ENCODE measurements at regions not wholly inside any gene's neighbourhood (a gene's known extent, or its start where the extent isn't known, plus 50 kb on each side); places are given as distances from the start of the nearest gene placed in this dataset.

DNA sequence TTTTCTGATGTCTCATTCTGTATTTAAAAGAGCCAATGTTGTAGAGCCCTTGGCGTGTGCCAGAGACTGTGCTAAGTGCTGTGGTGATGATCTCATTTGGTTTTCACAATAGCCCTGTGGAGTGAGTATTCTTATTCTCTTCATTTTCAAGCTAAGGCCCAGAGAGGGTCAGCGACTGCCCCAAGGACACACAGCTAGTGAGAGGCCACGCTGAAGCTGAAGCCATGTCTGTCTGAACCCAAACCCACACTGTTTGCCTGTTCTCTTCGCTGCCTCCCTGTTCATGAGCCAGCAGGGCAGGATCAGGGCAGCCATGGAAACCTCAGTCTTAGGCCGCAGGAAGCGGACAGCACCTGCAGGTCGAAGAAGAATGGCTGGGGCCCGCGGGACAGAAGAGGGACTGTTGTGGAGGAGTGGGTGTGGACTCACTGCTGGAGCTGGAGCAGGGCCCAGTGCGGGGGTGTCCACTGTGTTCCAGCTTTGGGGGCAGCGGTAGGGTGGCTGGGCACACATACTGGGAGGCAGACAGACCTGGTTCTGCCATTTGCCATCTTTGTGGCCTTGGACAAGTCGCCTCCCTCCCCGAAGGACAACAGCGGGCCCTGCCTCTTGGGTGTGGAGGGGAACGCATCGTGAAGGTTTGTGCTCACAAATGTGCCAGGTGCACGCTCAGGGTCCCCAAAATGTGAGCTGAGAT, 257.9 kb upstream of the MVB12B start:
- Histone ChIP-seq H3K4me2 (ENCODE audit: control insufficient read depth, extremely low read depth, insufficient read depth, low read depth, low read length) (no peak overlapping the region), H3K27me3 (ENCODE audit: control insufficient read depth, extremely low read depth, insufficient read depth, low read length) (peaks cover 3% of the 10 kb centered on the region), H3K9me1 (ENCODE audit: control insufficient read depth, extremely low read depth, insufficient read depth, low read length) (no peaks in the 10 kb centered on the region), H4K20me1 (ENCODE audit: control insufficient read depth, extremely low read depth, insufficient read depth, low read length) (no peaks in the 10 kb centered on the region), H3K9ac (ENCODE audit: control insufficient read depth, extremely low read depth, insufficient read depth, low read length) (no peak overlapping the region), H2AFZ (ENCODE audit: control insufficient read depth, low read length) (no peak overlapping the region), H3K9me3 (ENCODE audit: control insufficient read depth, low read depth, low read length) (no peaks in the 10 kb centered on the region), H3K4me1 (ENCODE audit: control insufficient read depth, extremely low read depth, insufficient read depth, low read length) (no peaks in the 10 kb centered on the region), H3K27ac (ENCODE audit: control insufficient read depth, insufficient read depth, low read length) (no peak overlapping the region), H3K4me3 (ENCODE audit: control insufficient read depth in 2 of 3, extremely low read depth in 1 of 3, insufficient read depth in 2 of 3, low read depth in 1 of 3, low read length in 3 of 3) (no peak overlapping the region), H3K36me3 (ENCODE audit: control insufficient read depth in 2 of 2, extremely low read depth in 1 of 2, insufficient read depth in 2 of 2, low read length in 2 of 2) (no peaks in the 10 kb centered on the region), H3K79me2 (ENCODE audit: control insufficient read depth, insufficient read depth, low read length) (no peaks in the 10 kb centered on the region)
- DNase-seq (ENCODE audit: low read depth, low spot score), result no peak
- dilution Hi-C loops (cut with MboI; ENCODE audit: extremely low pct_ligation_motif_present, low sequenced_read_pairs), result no loop called here
- no peak for FAIRE-seq
- TF ChIP-seq, protein P1, sequence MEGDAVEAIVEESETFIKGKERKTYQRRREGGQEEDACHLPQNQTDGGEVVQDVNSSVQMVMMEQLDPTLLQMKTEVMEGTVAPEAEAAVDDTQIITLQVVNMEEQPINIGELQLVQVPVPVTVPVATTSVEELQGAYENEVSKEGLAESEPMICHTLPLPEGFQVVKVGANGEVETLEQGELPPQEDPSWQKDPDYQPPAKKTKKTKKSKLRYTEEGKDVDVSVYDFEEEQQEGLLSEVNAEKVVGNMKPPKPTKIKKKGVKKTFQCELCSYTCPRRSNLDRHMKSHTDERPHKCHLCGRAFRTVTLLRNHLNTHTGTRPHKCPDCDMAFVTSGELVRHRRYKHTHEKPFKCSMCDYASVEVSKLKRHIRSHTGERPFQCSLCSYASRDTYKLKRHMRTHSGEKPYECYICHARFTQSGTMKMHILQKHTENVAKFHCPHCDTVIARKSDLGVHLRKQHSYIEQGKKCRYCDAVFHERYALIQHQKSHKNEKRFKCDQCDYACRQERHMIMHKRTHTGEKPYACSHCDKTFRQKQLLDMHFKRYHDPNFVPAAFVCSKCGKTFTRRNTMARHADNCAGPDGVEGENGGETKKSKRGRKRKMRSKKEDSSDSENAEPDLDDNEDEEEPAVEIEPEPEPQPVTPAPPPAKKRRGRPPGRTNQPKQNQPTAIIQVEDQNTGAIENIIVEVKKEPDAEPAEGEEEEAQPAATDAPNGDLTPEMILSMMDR (optimal IDR thresholded peaks at IDR 0.05 in 1 of 3, IDR thresholded peaks at IDR 0.05 in 1 of 3, conservative IDR thresholded peaks at IDR 0.05 in 1 of 3; ENCODE audit: extremely low read depth in 1 of 3, insufficient read depth in 2 of 3, low read length in 3 of 3), result no peak
- no peak for TF ChIP-seq EZH2 (IDR thresholded peaks at IDR 0.05; ENCODE audit: low read length)

DNA sequence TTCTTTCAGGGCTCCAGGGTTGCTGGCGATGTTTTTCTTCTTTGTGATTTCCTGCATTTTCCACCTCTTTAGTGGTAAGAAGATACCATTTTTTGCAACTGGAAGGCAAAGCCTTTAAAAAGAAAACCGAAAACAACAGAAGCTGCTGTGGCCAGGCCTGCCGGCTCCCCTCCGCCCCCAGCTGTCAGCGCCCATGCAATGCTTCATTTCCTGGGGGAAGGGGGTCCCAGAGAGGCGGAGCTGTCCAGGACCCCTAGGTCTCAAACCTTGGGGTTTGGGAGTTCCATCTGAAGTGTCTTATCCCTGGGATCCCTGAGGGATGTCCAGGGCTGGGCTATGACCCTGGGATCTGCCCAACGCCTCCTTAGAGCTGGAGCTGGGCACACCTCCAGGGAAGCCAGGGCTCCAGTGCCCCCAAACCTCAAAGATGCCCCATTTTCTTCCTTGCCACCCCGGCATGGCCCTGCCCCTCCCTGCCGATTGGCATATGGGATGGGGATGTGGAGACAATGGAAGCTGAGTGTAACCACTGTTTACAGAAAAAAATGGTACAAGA, 257.2 kb upstream of the MVB12B start:
- TF ChIP-seq EZH2 (IDR thresholded peaks at IDR 0.05; ENCODE audit: low read length), result no peak
- Histone ChIP-seq H3K27me3 (ENCODE audit: control insufficient read depth, extremely low read depth, insufficient read depth, low read length) (peaks cover 3% of the 10 kb centered on the region), H4K20me1 (ENCODE audit: control insufficient read depth, extremely low read depth, insufficient read depth, low read length) (no peaks in the 10 kb centered on the region), H2AFZ (ENCODE audit: control insufficient read depth, low read length) (no peak overlapping the region), H3K36me3 (ENCODE audit: control insufficient read depth in 2 of 2, extremely low read depth in 1 of 2, insufficient read depth in 2 of 2, low read length in 2 of 2) (no peaks in the 10 kb centered on the region), H3K4me1 (ENCODE audit: control insufficient read depth, extremely low read depth, insufficient read depth, low read length) (no peaks in the 10 kb centered on the region), H3K9me1 (ENCODE audit: control insufficient read depth, extremely low read depth, insufficient read depth, low read length) (no peaks in the 10 kb centered on the region), H3K4me2 (ENCODE audit: control insufficient read depth, extremely low read depth, insufficient read depth, low read depth, low read length) (no peak overlapping the region), H3K79me2 (ENCODE audit: control insufficient read depth, insufficient read depth, low read length) (no peaks in the 10 kb centered on the region), H3K27ac (ENCODE audit: control insufficient read depth, insufficient read depth, low read length) (no peak overlapping the region), H3K9ac (ENCODE audit: control insufficient read depth, extremely low read depth, insufficient read depth, low read length) (no peak overlapping the region), H3K4me3 (ENCODE audit: control insufficient read depth in 2 of 3, extremely low read depth in 1 of 3, insufficient read depth in 2 of 3, low read depth in 1 of 3, low read length in 3 of 3) (no peak overlapping the region), H3K9me3 (ENCODE audit: control insufficient read depth, low read depth, low read length) (no peaks in the 10 kb centered on the region)
- dilution Hi-C loops (cut with MboI; ENCODE audit: extremely low pct_ligation_motif_present, low sequenced_read_pairs), result no loop called here
- FAIRE-seq, result no peak
- DNase-seq (ENCODE audit: low read depth, low spot score), result no peak
